Subcutaneous abdominal adipose tissue (tissue), 5 donors: ENCODE measurements at regions not wholly inside any gene's neighbourhood (a gene's known extent, or its start where the extent isn't known, plus 50 kb on each side); places are given as distances from the start of the nearest gene placed in this dataset.

ENCODE experiments used
- H3K27ac ChIP-seq: one replicate; pipeline ENCODE4 v1.7.0; 2013; ENCODE audit warnings: low read depth, mild to moderate bottlenecking, inconsistent platforms, low read length, moderate library complexity
- H3K27me3 ChIP-seq, 5 donors: one replicate each; pipeline ENCODE4 v1.7.0; 2013; ENCODE audit warnings: low read length in 5 of 5, inconsistent platforms in 1 of 5; ENCODE audit not compliant: control insufficient read depth in 5 of 5, insufficient read depth in 4 of 5
- H3K36me3 ChIP-seq, 5 donors: one replicate each; pipeline ENCODE4 v1.7.0; 2013; ENCODE audit warnings: low read length in 5 of 5; ENCODE audit not compliant: control insufficient read depth in 5 of 5, insufficient read depth in 5 of 5
- H3K4me1 ChIP-seq, 5 donors: one replicate each; pipeline ENCODE4 v1.7.0; 2013; ENCODE audit warnings: low read length in 5 of 5, mild to moderate bottlenecking in 3 of 5, moderate library complexity in 1 of 5; ENCODE audit not compliant: control insufficient read depth in 5 of 5, insufficient read depth in 5 of 5
- H3K4me3 ChIP-seq, 5 donors: one replicate each; pipeline ENCODE4 v1.7.0; 2013; ENCODE audit warnings: low read length in 5 of 5, low read depth in 1 of 5
- H3K9ac ChIP-seq, 5 donors: one replicate each; pipeline ENCODE4 v1.7.0; 2013; ENCODE audit warnings: low read length in 5 of 5, mild to moderate bottlenecking in 4 of 5, moderate library complexity in 3 of 5
- H3K9me3 ChIP-seq, 5 donors: one replicate each; pipeline ENCODE4 v1.7.0; 2013; ENCODE audit warnings: low read length in 5 of 5; ENCODE audit not compliant: control insufficient read depth in 5 of 5
- donor health status: healthy.
- donor health status: healthy.
- donor health status: healthy.
- donor health status: healthy.
- donor health status: healthy.

DNA sequence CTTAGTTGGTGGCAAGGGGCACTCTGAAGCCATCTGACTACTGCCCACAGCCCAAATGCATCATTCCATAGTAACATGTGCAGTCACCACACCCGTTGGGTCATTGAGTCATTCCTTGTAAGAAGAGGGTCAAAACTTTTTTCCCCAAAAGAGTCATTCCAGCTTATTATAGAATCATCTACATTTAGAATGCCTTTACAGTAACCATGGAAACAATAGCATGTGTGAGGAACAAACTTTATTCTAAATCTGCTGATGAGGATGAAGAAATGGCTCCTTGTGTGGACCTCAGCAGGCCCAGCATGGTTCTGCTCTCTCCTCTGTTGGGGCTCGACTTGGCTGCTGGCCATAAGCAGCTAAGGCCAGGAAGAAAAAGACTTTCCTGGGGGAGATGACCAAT is 111.2 kb upstream of the PTPRT start:
- Histone ChIP-seq H3K9ac (no peak overlapping the region), H3K4me3 (no peak overlapping the region), H3K27me3 (no peaks in the 10 kb centered on the region), H3K36me3 (no peaks in the 10 kb centered on the region), H3K27ac (no peak overlapping the region), H3K4me1 (no peaks in the 10 kb centered on the region), H3K9me3 (peaks cover 0 to 3% (median 0%) of the 10 kb centered on the region in 5 donors)

DNA sequence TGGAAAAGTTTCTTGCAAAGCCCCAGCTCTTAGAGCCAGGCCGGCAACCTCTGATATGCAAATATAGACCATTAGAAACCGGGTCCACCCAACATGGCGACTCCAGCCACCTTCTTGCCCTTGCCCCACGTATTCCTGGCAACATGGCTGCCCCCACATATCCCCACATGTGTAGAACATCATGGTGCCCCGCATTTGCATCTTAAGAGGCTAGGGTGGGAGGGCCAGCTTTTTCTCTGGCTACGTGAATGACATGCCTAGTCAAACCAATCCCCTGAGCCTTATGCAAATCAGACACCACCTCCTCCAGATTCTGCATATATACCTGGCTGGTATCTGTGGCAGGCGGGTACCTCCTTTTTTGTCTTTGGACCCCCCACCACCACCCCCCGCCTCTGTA is 106.1 kb upstream of the PTPRT start:
- Histone ChIP-seq H3K27me3 (no peaks in the 10 kb centered on the region), H3K4me1 (no peaks in the 10 kb centered on the region), H3K27ac (no peak overlapping the region), H3K36me3 (no peaks in the 10 kb centered on the region), H3K4me3 (no peak overlapping the region), H3K9me3 (peaks cover 0 to 8% (median 3%) of the 10 kb centered on the region in 5 donors), H3K9ac (no peak overlapping the region)

DNA sequence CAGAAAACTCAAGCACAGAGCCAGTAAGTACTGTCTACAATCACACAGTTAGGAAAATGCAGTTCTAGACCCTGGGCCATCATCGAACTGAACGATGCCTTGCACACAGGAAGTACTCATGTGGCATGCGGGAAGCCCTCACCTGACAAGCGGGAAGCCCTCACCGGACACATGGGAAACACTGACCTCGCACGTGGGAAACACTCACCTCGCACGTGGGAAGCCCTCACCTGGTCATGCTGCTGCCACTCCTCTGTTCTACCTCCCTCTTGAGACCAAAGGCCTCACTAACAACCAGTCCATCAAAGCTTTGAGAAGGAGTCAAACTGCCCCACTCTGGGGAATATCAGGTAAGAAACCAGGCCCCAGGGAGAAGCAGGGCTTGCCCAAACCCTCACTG is 105.6 kb upstream of the PTPRT start:
- Histone ChIP-seq H3K27ac (no peak overlapping the region), H3K27me3 (no peaks in the 10 kb centered on the region), H3K4me1 (no peaks in the 10 kb centered on the region), H3K36me3 (no peaks in the 10 kb centered on the region), H3K4me3 (no peak overlapping the region), H3K9me3 (peaks cover 0 to 8% (median 3%) of the 10 kb centered on the region in 5 donors), H3K9ac (no peak overlapping the region)

DNA sequence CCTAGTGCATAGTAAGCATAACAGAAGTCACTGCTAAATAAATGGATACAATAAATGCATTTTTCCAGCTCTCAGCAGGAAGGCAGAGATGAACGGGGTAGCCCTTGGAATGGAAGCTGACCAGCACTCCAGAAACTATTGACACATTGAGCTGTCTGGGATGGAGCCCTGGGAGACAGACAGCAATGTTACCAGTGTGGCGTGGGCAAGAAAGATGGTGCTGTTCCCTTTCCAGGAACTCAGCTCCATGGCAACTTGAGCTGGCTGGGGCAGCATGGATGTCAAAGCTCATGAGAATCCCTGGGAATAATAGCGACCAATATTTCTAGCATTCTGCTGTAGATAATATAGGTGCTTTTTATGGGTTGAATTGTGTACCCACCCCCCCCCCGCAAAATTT is 104.3 kb upstream of the PTPRT start:
- Histone ChIP-seq H3K27me3 (no peaks in the 10 kb centered on the region), H3K9me3 (peaks cover 0 to 8% (median 3%) of the 10 kb centered on the region in 5 donors), H3K4me3 (no peak overlapping the region), H3K27ac (no peak overlapping the region), H3K4me1 (no peaks in the 10 kb centered on the region), H3K9ac (no peak overlapping the region), H3K36me3 (no peaks in the 10 kb centered on the region)

DNA sequence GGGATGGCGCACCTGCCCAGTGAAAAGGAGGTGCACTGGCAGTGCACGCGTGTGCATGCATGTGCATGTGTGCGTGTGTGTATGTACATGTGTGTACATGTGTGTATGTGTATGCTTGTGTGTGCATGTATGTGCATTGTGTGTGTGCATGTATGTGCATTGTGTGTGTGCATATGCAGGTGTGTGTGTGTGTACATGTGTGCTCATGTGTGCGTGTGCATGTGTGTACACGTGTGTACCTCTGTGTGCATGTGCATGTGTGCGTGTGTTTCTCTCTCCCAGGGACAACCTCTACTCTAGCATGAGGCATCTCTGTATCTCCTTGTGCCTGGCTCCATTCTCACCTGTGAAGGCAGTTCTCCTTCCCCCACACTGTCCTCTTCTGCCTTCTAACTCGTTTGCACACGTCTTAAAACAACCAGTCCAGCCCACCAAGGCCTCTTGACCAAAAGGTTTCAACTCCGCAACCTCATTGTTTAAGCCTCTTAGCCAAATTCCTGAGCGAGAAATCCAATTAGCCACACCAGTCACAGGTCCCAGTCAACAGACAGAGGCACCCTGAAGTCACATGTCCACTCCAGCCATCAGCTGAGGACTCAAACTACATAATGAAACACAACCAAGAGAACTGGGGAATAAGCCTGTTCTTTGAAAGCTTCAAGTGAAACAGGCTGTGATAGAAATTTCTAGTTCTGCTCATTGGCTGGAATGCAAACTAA is 103.5 kb upstream of the PTPRT start:
- H3K4me3 ChIP-seq = no peak overlapping the region
- no peak overlapping the region for H3K27ac ChIP-seq
- H3K9me3 ChIP-seq = peaks cover 0 to 8% (median 3%) of the 10 kb centered on the region in 5 donors
- H3K27me3 ChIP-seq = no peaks in the 10 kb centered on the region
- H3K4me1 ChIP-seq = no peaks in the 10 kb centered on the region
- H3K9ac ChIP-seq = no peak overlapping the region
- no peaks in the 10 kb centered on the region for H3K36me3 ChIP-seq

DNA sequence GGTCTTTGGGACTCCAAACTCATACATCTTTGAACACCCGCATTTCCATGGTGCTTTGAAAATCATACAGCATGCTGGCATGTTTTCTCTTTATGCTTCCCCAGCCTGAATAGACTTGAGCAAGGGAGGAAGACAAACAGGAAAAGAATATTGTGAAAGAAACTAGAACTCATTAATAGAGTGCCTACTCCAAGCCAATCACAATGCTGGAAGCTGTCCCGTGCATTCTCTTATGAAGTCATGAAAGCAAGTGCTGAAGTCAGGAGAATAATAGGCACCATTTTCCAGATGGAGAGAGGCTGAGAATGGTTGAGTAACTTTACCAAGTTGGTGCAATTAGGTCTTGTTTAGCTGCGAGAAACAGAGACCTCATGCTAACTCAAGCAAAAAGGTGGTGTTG is 102.5 kb upstream of the PTPRT start:
- Histone ChIP-seq H3K27me3 (no peaks in the 10 kb centered on the region), H3K4me3 (no peak overlapping the region), H3K9ac (no peak overlapping the region), H3K27ac (no peak overlapping the region), H3K9me3 (peaks cover 0 to 8% (median 3%) of the 10 kb centered on the region in 5 donors), H3K36me3 (no peaks in the 10 kb centered on the region), H3K4me1 (no peaks in the 10 kb centered on the region)

DNA sequence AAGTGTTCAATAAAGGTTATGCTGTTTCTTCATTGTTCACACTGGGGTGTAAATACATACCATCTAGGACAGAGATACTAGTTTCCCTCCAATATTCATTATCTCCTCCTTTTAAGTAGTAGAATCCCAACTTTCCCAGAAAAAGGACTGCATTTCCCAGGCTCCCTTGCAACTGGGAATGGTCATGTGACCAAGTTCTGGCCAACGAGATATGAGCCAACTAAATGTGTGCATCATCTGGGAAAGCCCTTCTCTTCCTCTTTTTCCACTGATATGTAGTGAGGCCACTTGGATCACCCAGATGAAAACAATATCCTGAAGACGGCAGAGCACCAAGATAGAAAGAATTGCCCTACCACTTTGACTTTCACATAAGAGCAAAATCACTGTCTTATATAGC is 97.9 kb upstream of the PTPRT start:
- peaks cover 0 to 2% (median 0%) of the 10 kb centered on the region in 5 donors for H3K9me3 ChIP-seq
- H3K27ac ChIP-seq = no peak overlapping the region
- no peak overlapping the region for H3K9ac ChIP-seq
- H3K27me3 ChIP-seq = peaks cover 0 to 3% (median 0%) of the 10 kb centered on the region in 5 donors
- no peaks in the 10 kb centered on the region for H3K4me1 ChIP-seq
- H3K36me3 ChIP-seq = no peaks in the 10 kb centered on the region
- H3K4me3 ChIP-seq = no peak overlapping the region

DNA sequence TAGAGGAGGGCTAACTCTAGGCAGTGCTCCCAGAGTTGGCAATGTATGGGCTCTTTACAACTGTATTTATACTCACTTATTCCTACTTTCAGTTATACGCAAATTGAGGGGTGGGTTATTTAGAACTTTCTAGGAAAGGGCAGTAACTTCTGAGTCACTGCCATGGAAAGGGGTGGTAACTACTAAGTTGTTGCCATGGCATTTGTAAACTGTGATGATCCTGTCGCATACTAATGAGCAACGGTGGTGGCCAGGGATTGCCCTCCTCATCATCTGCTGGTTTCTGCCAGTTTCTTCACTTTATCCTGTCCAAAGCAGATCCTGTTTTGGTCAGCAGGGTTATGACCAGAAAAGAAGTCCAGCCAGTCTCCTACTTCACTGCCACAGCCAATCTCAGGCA is 95.5 kb upstream of the PTPRT start:
- no peak overlapping the region for H3K27ac ChIP-seq
- no peaks in the 10 kb centered on the region for H3K36me3 ChIP-seq
- no peak overlapping the region for H3K9ac ChIP-seq
- H3K4me3 ChIP-seq = no peak overlapping the region
- H3K4me1 ChIP-seq = no peaks in the 10 kb centered on the region
- H3K9me3 ChIP-seq = peaks cover 0 to 2% (median 0%) of the 10 kb centered on the region in 5 donors
- H3K27me3 ChIP-seq = peaks cover 0 to 3% (median 0%) of the 10 kb centered on the region in 5 donors

DNA sequence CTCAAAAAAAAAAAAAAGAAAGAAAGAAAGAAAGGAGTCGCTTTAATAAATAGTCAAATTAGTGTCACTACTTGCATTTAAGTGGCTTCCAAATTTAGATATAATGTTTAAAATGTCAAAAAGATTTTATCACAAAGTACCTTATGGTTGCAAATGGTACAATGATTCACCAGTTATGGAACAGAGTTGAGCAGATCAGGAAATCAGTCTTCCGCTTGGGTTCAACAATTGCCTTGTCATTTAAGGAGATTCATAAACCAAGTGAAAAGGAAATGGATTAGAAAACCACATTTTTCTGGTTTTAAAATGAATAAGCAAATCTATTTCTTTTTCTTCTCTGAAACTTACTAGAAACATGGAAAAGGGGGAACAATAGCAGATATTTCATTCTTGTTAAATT is 94.8 kb upstream of the PTPRT start:
- H3K27ac ChIP-seq = no peak overlapping the region
- H3K4me1 ChIP-seq = no peaks in the 10 kb centered on the region
- no peak overlapping the region for H3K4me3 ChIP-seq
- H3K36me3 ChIP-seq = no peaks in the 10 kb centered on the region
- peaks cover 0 to 3% (median 0%) of the 10 kb centered on the region in 5 donors for H3K27me3 ChIP-seq
- H3K9ac ChIP-seq = no peak overlapping the region
- peaks cover 0 to 7% (median 0%) of the 10 kb centered on the region in 5 donors for H3K9me3 ChIP-seq

DNA sequence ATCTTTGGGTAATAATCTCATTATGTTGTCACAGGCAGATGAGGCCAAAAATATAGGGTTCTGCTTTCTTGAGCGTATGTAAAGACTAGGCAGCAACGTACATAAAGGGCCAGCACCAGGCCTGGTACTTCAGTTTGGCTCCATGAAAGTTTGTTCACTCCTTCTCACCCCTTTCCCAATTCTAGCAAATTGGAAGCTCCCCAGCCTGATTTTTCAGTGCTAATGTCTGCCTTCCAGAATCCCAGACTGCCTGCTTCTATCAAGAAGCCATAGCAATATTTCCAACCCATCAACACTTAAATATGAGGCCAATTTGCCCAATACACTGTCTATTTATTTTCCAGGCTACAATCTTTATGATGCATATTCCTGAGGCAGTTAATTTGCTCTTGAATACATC is 93.4 kb upstream of the PTPRT start:
- Histone ChIP-seq H3K9ac (no peak overlapping the region), H3K9me3 (peaks cover 0 to 8% (median 0%) of the 10 kb centered on the region in 5 donors), H3K36me3 (no peaks in the 10 kb centered on the region), H3K27ac (no peak overlapping the region), H3K4me1 (no peaks in the 10 kb centered on the region), H3K27me3 (peaks cover 0 to 3% (median 0%) of the 10 kb centered on the region in 5 donors), H3K4me3 (no peak overlapping the region)
